ENCODE measurements at regions not wholly inside any gene's neighbourhood (a gene's known extent, or its start where the extent isn't known, plus 50 kb on each side); places are given as distances from the start of the nearest gene placed in this dataset.

DNA sequence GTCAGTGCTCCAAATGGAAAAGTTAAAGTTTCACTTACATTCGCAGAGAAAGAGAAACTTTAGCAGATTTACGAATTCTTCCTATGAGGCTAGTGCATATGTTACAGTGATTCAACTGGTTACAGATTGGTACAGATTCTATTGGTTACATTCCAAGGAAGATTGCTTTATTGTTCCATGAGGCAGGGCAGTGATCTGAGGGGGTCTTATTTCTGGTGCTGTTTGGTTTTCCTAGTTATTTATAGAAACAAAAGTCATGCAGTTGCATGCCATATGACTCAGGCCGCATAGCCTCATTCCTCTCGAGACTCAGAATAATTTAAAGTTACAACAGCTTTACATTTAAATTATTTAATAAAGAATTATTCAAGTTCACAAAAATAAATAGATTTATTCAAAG, 385.4 kb upstream of the SYT4 start (continued):
- TF ChIP-seq, protein P1, sequence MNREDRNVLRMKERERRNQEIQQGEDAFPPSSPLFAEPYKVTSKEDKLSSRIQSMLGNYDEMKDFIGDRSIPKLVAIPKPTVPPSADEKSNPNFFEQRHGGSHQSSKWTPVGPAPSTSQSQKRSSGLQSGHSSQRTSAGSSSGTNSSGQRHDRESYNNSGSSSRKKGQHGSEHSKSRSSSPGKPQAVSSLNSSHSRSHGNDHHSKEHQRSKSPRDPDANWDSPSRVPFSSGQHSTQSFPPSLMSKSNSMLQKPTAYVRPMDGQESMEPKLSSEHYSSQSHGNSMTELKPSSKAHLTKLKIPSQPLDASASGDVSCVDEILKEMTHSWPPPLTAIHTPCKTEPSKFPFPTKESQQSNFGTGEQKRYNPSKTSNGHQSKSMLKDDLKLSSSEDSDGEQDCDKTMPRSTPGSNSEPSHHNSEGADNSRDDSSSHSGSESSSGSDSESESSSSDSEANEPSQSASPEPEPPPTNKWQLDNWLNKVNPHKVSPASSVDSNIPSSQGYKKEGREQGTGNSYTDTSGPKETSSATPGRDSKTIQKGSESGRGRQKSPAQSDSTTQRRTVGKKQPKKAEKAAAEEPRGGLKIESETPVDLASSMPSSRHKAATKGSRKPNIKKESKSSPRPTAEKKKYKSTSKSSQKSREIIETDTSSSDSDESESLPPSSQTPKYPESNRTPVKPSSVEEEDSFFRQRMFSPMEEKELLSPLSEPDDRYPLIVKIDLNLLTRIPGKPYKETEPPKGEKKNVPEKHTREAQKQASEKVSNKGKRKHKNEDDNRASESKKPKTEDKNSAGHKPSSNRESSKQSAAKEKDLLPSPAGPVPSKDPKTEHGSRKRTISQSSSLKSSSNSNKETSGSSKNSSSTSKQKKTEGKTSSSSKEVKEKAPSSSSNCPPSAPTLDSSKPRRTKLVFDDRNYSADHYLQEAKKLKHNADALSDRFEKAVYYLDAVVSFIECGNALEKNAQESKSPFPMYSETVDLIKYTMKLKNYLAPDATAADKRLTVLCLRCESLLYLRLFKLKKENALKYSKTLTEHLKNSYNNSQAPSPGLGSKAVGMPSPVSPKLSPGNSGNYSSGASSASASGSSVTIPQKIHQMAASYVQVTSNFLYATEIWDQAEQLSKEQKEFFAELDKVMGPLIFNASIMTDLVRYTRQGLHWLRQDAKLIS (CRISPR knock-in tag; IDR thresholded peaks at IDR 0.05; ENCODE audit: borderline replicate concordance), result no peak
- no peak for TF ChIP-seq TP53 (CRISPR knock-in tag; IDR thresholded peaks at IDR 0.05)
- TF ChIP-seq, protein P2, sequence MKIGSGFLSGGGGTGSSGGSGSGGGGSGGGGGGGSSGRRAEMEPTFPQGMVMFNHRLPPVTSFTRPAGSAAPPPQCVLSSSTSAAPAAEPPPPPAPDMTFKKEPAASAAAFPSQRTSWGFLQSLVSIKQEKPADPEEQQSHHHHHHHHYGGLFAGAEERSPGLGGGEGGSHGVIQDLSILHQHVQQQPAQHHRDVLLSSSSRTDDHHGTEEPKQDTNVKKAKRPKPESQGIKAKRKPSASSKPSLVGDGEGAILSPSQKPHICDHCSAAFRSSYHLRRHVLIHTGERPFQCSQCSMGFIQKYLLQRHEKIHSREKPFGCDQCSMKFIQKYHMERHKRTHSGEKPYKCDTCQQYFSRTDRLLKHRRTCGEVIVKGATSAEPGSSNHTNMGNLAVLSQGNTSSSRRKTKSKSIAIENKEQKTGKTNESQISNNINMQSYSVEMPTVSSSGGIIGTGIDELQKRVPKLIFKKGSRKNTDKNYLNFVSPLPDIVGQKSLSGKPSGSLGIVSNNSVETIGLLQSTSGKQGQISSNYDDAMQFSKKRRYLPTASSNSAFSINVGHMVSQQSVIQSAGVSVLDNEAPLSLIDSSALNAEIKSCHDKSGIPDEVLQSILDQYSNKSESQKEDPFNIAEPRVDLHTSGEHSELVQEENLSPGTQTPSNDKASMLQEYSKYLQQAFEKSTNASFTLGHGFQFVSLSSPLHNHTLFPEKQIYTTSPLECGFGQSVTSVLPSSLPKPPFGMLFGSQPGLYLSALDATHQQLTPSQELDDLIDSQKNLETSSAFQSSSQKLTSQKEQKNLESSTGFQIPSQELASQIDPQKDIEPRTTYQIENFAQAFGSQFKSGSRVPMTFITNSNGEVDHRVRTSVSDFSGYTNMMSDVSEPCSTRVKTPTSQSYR (CRISPR knock-in tag; IDR thresholded peaks at IDR 0.05), result no peak
- TF ChIP-seq, protein P3, sequence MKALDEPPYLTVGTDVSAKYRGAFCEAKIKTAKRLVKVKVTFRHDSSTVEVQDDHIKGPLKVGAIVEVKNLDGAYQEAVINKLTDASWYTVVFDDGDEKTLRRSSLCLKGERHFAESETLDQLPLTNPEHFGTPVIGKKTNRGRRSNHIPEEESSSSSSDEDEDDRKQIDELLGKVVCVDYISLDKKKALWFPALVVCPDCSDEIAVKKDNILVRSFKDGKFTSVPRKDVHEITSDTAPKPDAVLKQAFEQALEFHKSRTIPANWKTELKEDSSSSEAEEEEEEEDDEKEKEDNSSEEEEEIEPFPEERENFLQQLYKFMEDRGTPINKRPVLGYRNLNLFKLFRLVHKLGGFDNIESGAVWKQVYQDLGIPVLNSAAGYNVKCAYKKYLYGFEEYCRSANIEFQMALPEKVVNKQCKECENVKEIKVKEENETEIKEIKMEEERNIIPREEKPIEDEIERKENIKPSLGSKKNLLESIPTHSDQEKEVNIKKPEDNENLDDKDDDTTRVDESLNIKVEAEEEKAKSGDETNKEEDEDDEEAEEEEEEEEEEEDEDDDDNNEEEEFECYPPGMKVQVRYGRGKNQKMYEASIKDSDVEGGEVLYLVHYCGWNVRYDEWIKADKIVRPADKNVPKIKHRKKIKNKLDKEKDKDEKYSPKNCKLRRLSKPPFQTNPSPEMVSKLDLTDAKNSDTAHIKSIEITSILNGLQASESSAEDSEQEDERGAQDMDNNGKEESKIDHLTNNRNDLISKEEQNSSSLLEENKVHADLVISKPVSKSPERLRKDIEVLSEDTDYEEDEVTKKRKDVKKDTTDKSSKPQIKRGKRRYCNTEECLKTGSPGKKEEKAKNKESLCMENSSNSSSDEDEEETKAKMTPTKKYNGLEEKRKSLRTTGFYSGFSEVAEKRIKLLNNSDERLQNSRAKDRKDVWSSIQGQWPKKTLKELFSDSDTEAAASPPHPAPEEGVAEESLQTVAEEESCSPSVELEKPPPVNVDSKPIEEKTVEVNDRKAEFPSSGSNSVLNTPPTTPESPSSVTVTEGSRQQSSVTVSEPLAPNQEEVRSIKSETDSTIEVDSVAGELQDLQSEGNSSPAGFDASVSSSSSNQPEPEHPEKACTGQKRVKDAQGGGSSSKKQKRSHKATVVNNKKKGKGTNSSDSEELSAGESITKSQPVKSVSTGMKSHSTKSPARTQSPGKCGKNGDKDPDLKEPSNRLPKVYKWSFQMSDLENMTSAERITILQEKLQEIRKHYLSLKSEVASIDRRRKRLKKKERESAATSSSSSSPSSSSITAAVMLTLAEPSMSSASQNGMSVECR (CRISPR knock-in tag; IDR thresholded peaks at IDR 0.05; ENCODE audit: borderline replicate concordance), result no peak
- no peak for TF ChIP-seq ZNF219 (CRISPR knock-in tag; IDR thresholded peaks at IDR 0.05; ENCODE audit: borderline replicate concordance)

- Mint-ChIP-seq H3K9me3 (no peaks in the 10 kb centered on the region), H3K27ac (no peak overlapping the region), H3K4me3 (no peak overlapping the region), H3K4me1 (peaks cover 9% of the 10 kb centered on the region), H3K27me3 (ENCODE audit: low read depth) (no peaks in the 10 kb centered on the region), H3K36me3 (no peaks in the 10 kb centered on the region)
- ChIA-PET POLR2A (no interaction called here), CTCF (no interaction called here)
- no peak for DNase-seq (ENCODE audit: low spot score)
- TF ChIP-seq, protein P4, sequence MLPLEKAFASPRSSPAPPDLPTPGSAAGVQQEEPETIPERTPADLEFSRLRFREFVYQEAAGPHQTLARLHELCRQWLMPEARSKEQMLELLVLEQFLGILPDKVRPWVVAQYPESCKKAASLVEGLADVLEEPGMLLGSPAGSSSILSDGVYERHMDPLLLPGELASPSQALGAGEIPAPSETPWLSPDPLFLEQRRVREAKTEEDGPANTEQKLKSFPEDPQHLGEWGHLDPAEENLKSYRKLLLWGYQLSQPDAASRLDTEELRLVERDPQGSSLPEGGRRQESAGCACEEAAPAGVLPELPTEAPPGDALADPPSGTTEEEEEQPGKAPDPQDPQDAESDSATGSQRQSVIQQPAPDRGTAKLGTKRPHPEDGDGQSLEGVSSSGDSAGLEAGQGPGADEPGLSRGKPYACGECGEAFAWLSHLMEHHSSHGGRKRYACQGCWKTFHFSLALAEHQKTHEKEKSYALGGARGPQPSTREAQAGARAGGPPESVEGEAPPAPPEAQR (CRISPR knock-in tag; IDR thresholded peaks at IDR 0.05), result no peak
- TF ChIP-seq HMGA2 (CRISPR knock-in tag; IDR thresholded peaks at IDR 0.05), result peak; percentile 95
- no peak for TF ChIP-seq ZNF671 (CRISPR knock-in tag; IDR thresholded peaks at IDR 0.05)
- no peak for TF ChIP-seq RELA (CRISPR knock-in tag; IDR thresholded peaks at IDR 0.05; ENCODE audit: borderline replicate concordance)
- ATAC-seq, result no peak
Measured at GRCh38 chr18:43663159-43663558, 385.9 kb upstream of the SYT4 start.

DNA sequence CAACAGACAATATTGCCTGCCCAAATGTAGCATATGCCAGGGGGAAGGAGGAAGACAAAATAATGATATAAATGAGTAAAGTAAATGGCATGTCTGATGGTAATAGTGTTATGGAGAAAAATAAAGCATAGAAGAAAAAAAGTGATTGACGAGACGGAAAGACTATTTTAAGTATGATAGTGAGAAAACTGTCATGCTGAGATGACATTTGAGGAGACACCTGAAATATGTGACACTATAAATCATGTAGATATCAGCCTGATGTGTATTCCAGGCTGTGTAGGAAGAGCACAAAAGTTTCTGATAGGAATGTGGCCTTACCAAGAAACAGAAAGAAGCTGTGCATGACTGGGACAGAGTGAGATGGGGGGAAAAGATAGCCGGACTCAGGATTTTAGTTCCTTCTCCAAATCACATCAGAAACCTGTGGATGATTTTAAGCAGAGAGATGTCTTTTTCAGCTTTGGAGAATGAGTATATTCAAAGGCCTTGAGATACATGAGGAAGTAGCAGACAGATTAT, 387.3 kb upstream of the SYT4 start:
- Mint-ChIP-seq H3K36me3 (no peaks in the 10 kb centered on the region), H3K4me3 (no peak overlapping the region), H3K27me3 (ENCODE audit: low read depth) (no peaks in the 10 kb centered on the region), H3K27ac (no peak overlapping the region; the same call in 1 of the 2 replicates), H3K9me3 (no peaks in the 10 kb centered on the region), H3K4me1 (peaks cover 13% of the 10 kb centered on the region)
- ATAC-seq (no peak), DNase-seq (ENCODE audit: low spot score) (no peak)
- POLR2A ChIA-PET, result interaction anchor here (0.6 kb wide), 1 partner anchor 1279 kb away, joined by 4 read pairs; no protein-coding TSS in a partner anchor
- CTCF ChIA-PET, result no interaction called here
- TF ChIP-seq SP1 (CRISPR knock-in tag; conservative IDR thresholded peaks at IDR 0.05), result no peak
- no peak for TF ChIP-seq ATF6 (CRISPR knock-in tag; IDR thresholded peaks at IDR 0.05)
- TF ChIP-seq EMX1 (CRISPR knock-in tag; IDR thresholded peaks at IDR 0.05), result no peak
- no peak for TF ChIP-seq FOXK1 (CRISPR knock-in tag; IDR thresholded peaks at IDR 0.05)
- no peak for TF ChIP-seq FOXP1 (CRISPR knock-in tag; IDR thresholded peaks at IDR 0.05; ENCODE audit: borderline replicate concordance)
